ENCODE measurements at regions not wholly inside any gene's neighbourhood (a gene's known extent, or its start where the extent isn't known, plus 50 kb on each side); places are given as distances from the start of the nearest gene placed in this dataset.

GRCh38 chr6:45791211-45792168 lies 224.2 kb downstream of the CLIC5 start:
- no peak for DNase-seq (ENCODE audit: low read depth, low spot score)

GRCh38 chr6:45789238-45789637 lies 226.4 kb downstream of the CLIC5 start:
- no peak for DNase-seq (ENCODE audit: low read depth, low spot score)

GRCh38 chr6:45787384-45787783 lies 228.3 kb downstream of the CLIC5 start:
- no peak for DNase-seq (ENCODE audit: low read depth, low spot score)

- no peak for DNase-seq (ENCODE audit: low read depth, low spot score)
Measured at GRCh38 chr6:45786355-45786781, 229.3 kb downstream of the CLIC5 start.

- DNase-seq (ENCODE audit: low read depth, low spot score) = no peak
Measured at GRCh38 chr6:45784250-45784649, 231.4 kb downstream of the CLIC5 start.

GRCh38 chr6:45783716-45784115 lies 231.9 kb downstream of the CLIC5 start:
- no peak for DNase-seq (ENCODE audit: low read depth, low spot score)

- DNase-seq (ENCODE audit: low read depth, low spot score) = no peak
Measured at GRCh38 chr6:45781890-45782289, 233.8 kb downstream of the CLIC5 start.

- DNase-seq (ENCODE audit: low read depth, low spot score) = no peak
Measured at GRCh38 chr6:45780523-45780922, 235.1 kb downstream of the CLIC5 start.

GRCh38 chr6:45775026-45775697 lies 240.5 kb downstream of the CLIC5 start:
- no peak for DNase-seq (ENCODE audit: low read depth, low spot score)

- DNase-seq (ENCODE audit: low read depth, low spot score) = no peak
Measured at GRCh38 chr6:45773906-45774305, 241.8 kb downstream of the CLIC5 start.

- no peak for DNase-seq (ENCODE audit: low read depth, low spot score)
Measured at GRCh38 chr6:45772886-45773495, 242.7 kb downstream of the CLIC5 start.

- no peak for DNase-seq (ENCODE audit: low read depth, low spot score)
Measured at GRCh38 chr6:45772051-45772450, 243.6 kb downstream of the CLIC5 start.

GRCh38 chr6:45763281-45763680 lies 252.4 kb downstream of the CLIC5 start:
- no peak for DNase-seq (ENCODE audit: low read depth, low spot score)

GRCh38 chr6:45759472-45759810 lies 256.2 kb downstream of the CLIC5 start:
- DNase-seq (ENCODE audit: low read depth, low spot score) = no peak

GRCh38 chr6:45758787-45759471 lies 256.7 kb downstream of the CLIC5 start:
- no peak for DNase-seq (ENCODE audit: low read depth, low spot score)

- no peak for DNase-seq (ENCODE audit: low read depth, low spot score)
Measured at GRCh38 chr6:45757443-45758130, 258.1 kb downstream of the CLIC5 start.

GRCh38 chr6:45756606-45757005 lies 259.1 kb downstream of the CLIC5 start:
- no peak for DNase-seq (ENCODE audit: low read depth, low spot score)

GRCh38 chr6:45754432-45754831 lies 261.2 kb downstream of the CLIC5 start:
- no peak for DNase-seq (ENCODE audit: low read depth, low spot score)

GRCh38 chr6:45746046-45746445 lies 269.6 kb downstream of the CLIC5 start:
- no peak for DNase-seq (ENCODE audit: low read depth, low spot score)

- DNase-seq (ENCODE audit: low read depth, low spot score) = no peak
Measured at GRCh38 chr6:45743028-45743615, 272.5 kb downstream of the CLIC5 start.

- no peak for DNase-seq (ENCODE audit: low read depth, low spot score)
Measured at GRCh38 chr6:45742591-45742990, 273.1 kb downstream of the CLIC5 start.
